IMR-90 (cell line): ENCODE measurements at regions not wholly inside any gene's neighbourhood (a gene's known extent, or its start where the extent isn't known, plus 50 kb on each side); places are given as distances from the start of the nearest gene placed in this dataset.

Experiments used
- ATAC-seq: fragments of 200-7000 bp; cut with Tn5 transposase; 2 replicates; pipeline ENCODE4 v1.9.1; 2020; ENCODE audit warnings: low read depth, mild to moderate bottlenecking, moderate library complexity
- BruUV-seq: library from RNA; stranded (reverse); fragments of 400-500 nt; replicated peaks from 2 replicates; lab custom pipeline; 2021; lab: Mats Ljungman, UMichigan
- CTCF ChIA-PET: fragments of 300-600 bp; formaldehyde crosslinking; extraction: SDS; loops from one replicate; lab custom pipeline; 2021; ENCODE audit warnings: antibody characterized with exemption; lab: Yijun Ruan, JAX
- POLR2A ChIA-PET: fragments of 300-600 bp; sonication (Branson Sonifier 250); formaldehyde crosslinking; loops from one replicate; lab custom pipeline; 2022; ENCODE audit warnings: antibody characterized with exemption; ENCODE audit not compliant: unreplicated experiment; lab: Charles Lee
- DNase-seq: peaks from one replicate; pipeline ENCODE4 v3.0.0; 2013
- H2AFZ ChIP-seq: replicated peaks from 2 replicates; pipeline ENCODE3; 2013; ENCODE audit warnings: low read length, mild to moderate bottlenecking; ENCODE audit not compliant: poor library complexity
- H2AK5ac ChIP-seq: 2 replicates; pipeline ENCODE4 v1.6.1; 2013; ENCODE audit warnings: low read depth, low read length, inconsistent platforms
- H2AK9ac ChIP-seq: replicated peaks from 2 replicates; pipeline ENCODE3; 2013; ENCODE audit warnings: mild to moderate bottlenecking, low read depth, low read length, moderate library complexity; ENCODE audit not compliant: poor library complexity
- H2BK120ac ChIP-seq: 2 replicates; pipeline ENCODE4 v1.6.1; 2013; ENCODE audit warnings: low read depth, low read length, inconsistent platforms
- H2BK15ac ChIP-seq: 3 replicates; pipeline ENCODE4 v1.6.1; 2013; ENCODE audit warnings: low read depth, low read length, inconsistent platforms
- H2BK20ac ChIP-seq: 2 replicates; pipeline ENCODE4 v1.6.1; 2013; ENCODE audit warnings: low read depth, mild to moderate bottlenecking, inconsistent platforms, low read length, moderate library complexity
- H2BK5ac ChIP-seq: 2 replicates; pipeline ENCODE4 v1.6.1; 2013; ENCODE audit warnings: mild to moderate bottlenecking, low read depth, low read length, inconsistent platforms; ENCODE audit not compliant: poor library complexity, severe bottlenecking
- H3K14ac ChIP-seq: replicated peaks from 2 replicates; pipeline ENCODE4 v1.6.1; 2013; ENCODE audit warnings: low read depth, low read length, inconsistent platforms
- H3K18ac ChIP-seq: 2 replicates; pipeline ENCODE4 v1.6.1; 2013; ENCODE audit warnings: low read depth, low read length, control low read depth
- H3K23ac ChIP-seq: 2 replicates; pipeline ENCODE4 v1.6.1; 2013; ENCODE audit warnings: low read depth, low read length, inconsistent platforms
- H3K27ac ChIP-seq: 2 replicates; pipeline ENCODE4 v1.5.1; 2013; ENCODE audit warnings: mild to moderate bottlenecking, control low read depth, low read length; ENCODE audit not compliant: insufficient read depth
- H3K27me3 ChIP-seq: 2 replicates; pipeline ENCODE4 v1.6.1; 2013; ENCODE audit warnings: low read length; ENCODE audit not compliant: control insufficient read depth, insufficient read depth
- H3K36me3 ChIP-seq: 2 replicates; pipeline ENCODE4 v1.6.1; 2013; ENCODE audit warnings: low read length, mixed read lengths; ENCODE audit not compliant: control insufficient read depth, insufficient read depth
- H3K4ac ChIP-seq: 2 replicates; pipeline ENCODE4 v1.6.1; 2013; ENCODE audit warnings: low read depth, low read length, inconsistent platforms
- H3K4me1 ChIP-seq: 2 replicates; pipeline ENCODE4 v1.6.1; 2013; ENCODE audit warnings: low read length, mixed read lengths; ENCODE audit not compliant: control insufficient read depth, insufficient read depth
- H3K4me2 ChIP-seq: 2 replicates; pipeline ENCODE4 v1.6.1; 2013; ENCODE audit warnings: low read depth, mild to moderate bottlenecking, control low read depth, low read length, moderate library complexity
- H3K4me3 ChIP-seq: 2 replicates; pipeline ENCODE4 v1.5.1; 2013; ENCODE audit warnings: low read depth, mild to moderate bottlenecking, control low read depth, low read length, moderate library complexity; ENCODE audit not compliant: insufficient read depth
- H3K56ac ChIP-seq: 2 replicates; pipeline ENCODE4 v1.6.1; 2013; ENCODE audit warnings: low read length, inconsistent platforms; ENCODE audit not compliant: insufficient read depth; ENCODE audit errors: extremely low read depth
- H3K79me1 ChIP-seq, 2 experiments: 2 replicates each; pipeline ENCODE4 v1.6.1; 2013; ENCODE audit warnings: low read length in 2 of 2, inconsistent platforms in 1 of 2, low read depth in 1 of 2
- H3K9ac ChIP-seq: 2 replicates; pipeline ENCODE4 v1.6.1; 2013; ENCODE audit warnings: low read depth, low read length, control low read depth
- H3K9me1 ChIP-seq: 2 replicates; pipeline ENCODE4 v1.6.1; 2013; ENCODE audit warnings: low read length, inconsistent platforms; ENCODE audit not compliant: insufficient read depth
- H3K9me3 ChIP-seq: 2 replicates; pipeline ENCODE4 v1.6.1; 2013; ENCODE audit warnings: low read length; ENCODE audit not compliant: control insufficient read depth, insufficient read depth
- H4K20me1 ChIP-seq: 2 replicates; pipeline ENCODE4 v1.6.1; 2013; ENCODE audit warnings: low read length, inconsistent platforms; ENCODE audit not compliant: insufficient read depth
- H4K5ac ChIP-seq: 2 replicates; pipeline ENCODE4 v1.6.1; 2013; ENCODE audit warnings: mild to moderate bottlenecking, low read depth, low read length, control low read depth
- H4K8ac ChIP-seq, 2 experiments: 2 replicates each; pipeline ENCODE4 v1.6.1; 2013; ENCODE audit warnings: low read depth in 2 of 2, low read length in 2 of 2, control low read depth in 1 of 2, inconsistent platforms in 1 of 2
- H4K91ac ChIP-seq: 2 replicates; pipeline ENCODE4 v1.6.1; 2013; ENCODE audit warnings: low read depth, low read length, inconsistent platforms; ENCODE audit not compliant: insufficient read depth
- CHD1 ChIP-seq: IDR thresholded peaks from 2 replicates; pipeline ENCODE4 v1.6.1; 2012; ENCODE audit warnings: low read depth, low read length, improper control_type of control experiment
- FOS ChIP-seq: fragments of 150-350 bp; IDR thresholded peaks from 2 replicates; pipeline ENCODE4 v1.6.1; 2016; ENCODE audit warnings: low read depth, low read length
- MAFK ChIP-seq: IDR thresholded peaks from 2 replicates; pipeline ENCODE4 v1.6.1; 2012; ENCODE audit warnings: low read depth, low read length, improper control_type of control experiment
- MAZ ChIP-seq: IDR thresholded peaks from 2 replicates; pipeline ENCODE4 v1.6.1; 2012; ENCODE audit warnings: low read depth, mild to moderate bottlenecking, low read length, improper control_type of control experiment, moderate library complexity, borderline replicate concordance
- MXI1 ChIP-seq: IDR thresholded peaks from 2 replicates; pipeline ENCODE4 v1.6.1; 2012; ENCODE audit warnings: low read depth, mild to moderate bottlenecking, low read length, moderate library complexity, borderline replicate concordance
- NFE2L2 ChIP-seq: fragments of 150-350 bp; IDR thresholded peaks from 2 replicates; pipeline ENCODE4 v1.6.1; 2016; ENCODE audit warnings: low read depth, mild to moderate bottlenecking, low read length
- RAD21 ChIP-seq: IDR thresholded peaks from 2 replicates; pipeline ENCODE4 v1.6.1; 2012; ENCODE audit warnings: low read length, improper control_type of control experiment
- RCOR1 ChIP-seq: IDR thresholded peaks from 2 replicates; pipeline ENCODE4 v1.6.1; 2012; ENCODE audit warnings: mild to moderate bottlenecking, low read length, improper control_type of control experiment; ENCODE audit not compliant: insufficient replicate concordance
- RFX5 ChIP-seq: IDR thresholded peaks from 2 replicates; pipeline ENCODE4 v1.8.0; 2012; ENCODE audit warnings: low read depth, mild to moderate bottlenecking, low read length, moderate library complexity
- WGBS, 2 experiments: methylation state at CpG; one replicate each; pipeline versions ENCODE4 v1.1.5 to v1.1.7; 2013; ENCODE audit warnings: missing lambda C conversion rate in 2 of 2; ENCODE audit not compliant: insufficient read length in 1 of 2; ENCODE audit errors: extremely low coverage in 2 of 2; 5-methylcytosine and 5-hydroxymethylcytosine counted together
- dilution Hi-C: fragments of 300-500 bp; cut with HindIII; formaldehyde crosslinking; loops from one replicate; pipeline ENCODE4 v1.14.3; 2018; ENCODE audit warnings: low sequenced_read_pairs; ENCODE audit not compliant: unreplicated experiment
- in situ Hi-C: fragments of 300-500 bp; cut with MboI; formaldehyde crosslinking; loops from 3 replicates; pipeline ENCODE4 v1.14.3; 2019; ENCODE audit warnings: low sequenced_read_pairs, inconsistent platforms, mixed read lengths
- intact Hi-C: fragments of 100-400 bp; cut with micrococcal nuclease; formaldehyde crosslinking; loops from 2 replicates; pipeline ENCODE4 v1.10.0; 2022
- TF ChIP-seq, protein P1 (sequence below): conservative IDR thresholded peaks from 2 replicates; pipeline ENCODE4 v1.5.1; 2012; ENCODE audit warnings: mild to moderate bottlenecking, low read depth, low read length, improper control_type of control experiment
- TF ChIP-seq, protein P2 (sequence below): fragments of 150-350 bp; IDR thresholded peaks from 2 replicates; pipeline ENCODE4 v1.6.1; 2017; ENCODE audit warnings: mild to moderate bottlenecking, antibody characterized with exemption, low read length, low read depth

DNA sequence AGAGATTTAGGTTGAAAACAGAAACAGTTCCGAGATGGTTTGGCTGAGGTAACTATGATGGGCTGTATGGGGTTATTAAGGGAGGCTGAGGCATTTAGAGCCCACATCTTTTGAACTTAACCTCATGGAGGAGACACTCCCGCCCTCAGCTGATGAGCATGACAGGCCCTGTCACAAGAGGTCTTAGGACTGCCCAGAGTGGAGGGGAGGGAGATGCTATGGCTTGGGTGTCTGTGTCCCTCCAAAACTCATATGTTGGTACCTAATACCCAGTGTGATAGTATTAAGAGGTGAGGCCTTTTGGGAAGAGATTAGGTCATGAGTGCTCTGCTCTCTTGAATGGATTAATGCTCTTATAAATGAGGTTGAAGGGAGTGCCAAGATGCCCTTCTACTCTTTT, 126.6 kb downstream of the CDC5L start:
- ATAC-seq (no peak), DNase-seq (no peak)
- H2AK9ac ChIP-seq, result no peak overlapping the region
- H3K36me3 ChIP-seq, result no peaks in the 10 kb centered on the region
- H4K8ac ChIP-seq, result no peak overlapping the region
- intact Hi-C loops (no loop called here), in situ Hi-C loops (no loop called here), dilution Hi-C loops (no loop called here)
- no peak overlapping the region for H2BK15ac ChIP-seq
- H3K56ac ChIP-seq, result no peak overlapping the region
- H2AK5ac ChIP-seq, result no peak overlapping the region
- ChIA-PET CTCF (no interaction called here), POLR2A (no interaction called here)
- no peak overlapping the region for H2BK5ac ChIP-seq
- H3K79me1 ChIP-seq, result no peaks in the 10 kb centered on the region
- H4K20me1 ChIP-seq, result no peaks in the 10 kb centered on the region
- H3K9ac ChIP-seq, result no peak overlapping the region
- no peaks in the 10 kb centered on the region for H3K9me1 ChIP-seq
- no peak overlapping the region for H3K14ac ChIP-seq
- no peak overlapping the region for H3K4me2 ChIP-seq
- no peak for TF ChIP-seq MAZ
- TF ChIP-seq MAFK, result no peak
- no peak for TF ChIP-seq RCOR1
- TF ChIP-seq MXI1, result no peak
- TF ChIP-seq CHD1, result no peak
- TF ChIP-seq NFE2L2, result no peak
- TF ChIP-seq, protein P1, sequence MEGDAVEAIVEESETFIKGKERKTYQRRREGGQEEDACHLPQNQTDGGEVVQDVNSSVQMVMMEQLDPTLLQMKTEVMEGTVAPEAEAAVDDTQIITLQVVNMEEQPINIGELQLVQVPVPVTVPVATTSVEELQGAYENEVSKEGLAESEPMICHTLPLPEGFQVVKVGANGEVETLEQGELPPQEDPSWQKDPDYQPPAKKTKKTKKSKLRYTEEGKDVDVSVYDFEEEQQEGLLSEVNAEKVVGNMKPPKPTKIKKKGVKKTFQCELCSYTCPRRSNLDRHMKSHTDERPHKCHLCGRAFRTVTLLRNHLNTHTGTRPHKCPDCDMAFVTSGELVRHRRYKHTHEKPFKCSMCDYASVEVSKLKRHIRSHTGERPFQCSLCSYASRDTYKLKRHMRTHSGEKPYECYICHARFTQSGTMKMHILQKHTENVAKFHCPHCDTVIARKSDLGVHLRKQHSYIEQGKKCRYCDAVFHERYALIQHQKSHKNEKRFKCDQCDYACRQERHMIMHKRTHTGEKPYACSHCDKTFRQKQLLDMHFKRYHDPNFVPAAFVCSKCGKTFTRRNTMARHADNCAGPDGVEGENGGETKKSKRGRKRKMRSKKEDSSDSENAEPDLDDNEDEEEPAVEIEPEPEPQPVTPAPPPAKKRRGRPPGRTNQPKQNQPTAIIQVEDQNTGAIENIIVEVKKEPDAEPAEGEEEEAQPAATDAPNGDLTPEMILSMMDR, result no peak
- TF ChIP-seq FOS, result no peak
- TF ChIP-seq, protein P2, sequence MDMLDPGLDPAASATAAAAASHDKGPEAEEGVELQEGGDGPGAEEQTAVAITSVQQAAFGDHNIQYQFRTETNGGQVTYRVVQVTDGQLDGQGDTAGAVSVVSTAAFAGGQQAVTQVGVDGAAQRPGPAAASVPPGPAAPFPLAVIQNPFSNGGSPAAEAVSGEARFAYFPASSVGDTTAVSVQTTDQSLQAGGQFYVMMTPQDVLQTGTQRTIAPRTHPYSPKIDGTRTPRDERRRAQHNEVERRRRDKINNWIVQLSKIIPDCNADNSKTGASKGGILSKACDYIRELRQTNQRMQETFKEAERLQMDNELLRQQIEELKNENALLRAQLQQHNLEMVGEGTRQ, result no peak
- TF ChIP-seq RAD21, result no peak
- TF ChIP-seq RFX5, result no peak
- H3K9me3 ChIP-seq, result peaks cover 2% of the 10 kb centered on the region; the same call in 1 of the 2 replicates
- no peak overlapping the region for H3K4ac ChIP-seq
- H3K4me1 ChIP-seq, result no peaks in the 10 kb centered on the region
- no peak overlapping the region for H2BK120ac ChIP-seq
- H3K18ac ChIP-seq, result no peak overlapping the region
- H3K27ac ChIP-seq, result no peak overlapping the region
- H4K91ac ChIP-seq, result no peak overlapping the region
- H4K5ac ChIP-seq, result no peak overlapping the region
- H2AFZ ChIP-seq, result no peak overlapping the region
- peaks cover 40% of the 10 kb centered on the region for H3K27me3 ChIP-seq
- no peak overlapping the region for H3K23ac ChIP-seq
- H3K4me3 ChIP-seq, result no peak overlapping the region
- BruUV-seq, result no TSS peak
- H2BK20ac ChIP-seq, result no peak overlapping the region
- WGBS, 2 experiments, result no CpG with 5 or more reads among the region's 2 CpGs
